PC-3 (cell line): ENCODE measurements at regions not wholly inside any gene's neighbourhood (a gene's known extent, or its start where the extent isn't known, plus 50 kb on each side); places are given as distances from the start of the nearest gene placed in this dataset.
"Not testable (repeated sequence)": the region's sequence is repeated elsewhere in the genome, so short reads cannot be mapped to it uniquely, and the experiment has no call there.

Experiments used
- ATAC-seq: fragments of 200-7000 bp; cut with Tn5 transposase; 2 replicates; pipeline ENCODE4 v1.9.1; 2020; ENCODE audit warnings: mild to moderate bottlenecking, moderate library complexity
- BruUV-seq: library from RNA; stranded (reverse); fragments of 400-500 nt; replicated peaks from 2 replicates; lab custom pipeline; 2021; lab: Mats Ljungman, UMichigan
- CTCF ChIA-PET: fragments of 300-600 bp; sonication (Branson Sonifier 250); formaldehyde crosslinking; loops from one replicate; lab custom pipeline; 2022; ENCODE audit warnings: antibody characterized with exemption; lab: Charles Lee
- POLR2A ChIA-PET: fragments of 300-600 bp; sonication (Branson Sonifier 250); formaldehyde crosslinking; loops from one replicate; lab custom pipeline; 2022; ENCODE audit warnings: antibody characterized with exemption; ENCODE audit not compliant: unreplicated experiment; lab: Charles Lee
- DNase-seq: peaks from one replicate; pipeline ENCODE4 v3.0.0-alpha.2; 2015
- H2AFZ ChIP-seq: fragments of 300-600 bp; sonication (generic); 2 replicates; pipeline ENCODE4 v1.6.0; 2016; ENCODE audit warnings: antibody characterized with exemption, low read length
- H3F3A ChIP-seq: fragments of 300-600 bp; sonication (generic); one replicate; pipeline ENCODE4 v1.6.0; 2017; ENCODE audit warnings: antibody characterized with exemption, low read length, control low read depth, mild to moderate bottlenecking; ENCODE audit not compliant: unreplicated experiment
- H3K27ac ChIP-seq: fragments of 300-600 bp; sonication (generic); 2 replicates; pipeline ENCODE4 v1.5.1; 2016; ENCODE audit warnings: mild to moderate bottlenecking, low read length
- H3K27me3 ChIP-seq: fragments of 300-600 bp; sonication (generic); 2 replicates; pipeline ENCODE4 v1.6.1; 2016; ENCODE audit warnings: low read length, mixed read lengths
- H3K36me3 ChIP-seq: fragments of 300-600 bp; sonication (generic); 2 replicates; pipeline ENCODE4 v1.6.1; 2016; ENCODE audit warnings: low read depth, mixed run types, low read length, mixed read lengths
- H3K4me1 ChIP-seq: fragments of 300-600 bp; sonication (generic); 2 replicates; pipeline ENCODE4 v1.5.1; 2016; ENCODE audit warnings: low read length; ENCODE audit not compliant: insufficient read depth
- H3K4me2 ChIP-seq: fragments of 300-600 bp; sonication (generic); 2 replicates; pipeline ENCODE4 v1.6.0; 2016; ENCODE audit warnings: low read length
- H3K4me3 ChIP-seq: fragments of 300-600 bp; sonication (generic); 2 replicates; pipeline ENCODE4 v1.5.1; 2016; ENCODE audit warnings: mild to moderate bottlenecking, low read length, mixed read lengths
- H3K79me2 ChIP-seq: fragments of 300-600 bp; sonication (generic); 2 replicates; pipeline ENCODE4 v1.6.1; 2017; ENCODE audit warnings: low read length, mixed read lengths
- H3K9ac ChIP-seq: fragments of 300-600 bp; sonication (generic); 2 replicates; pipeline ENCODE4 v1.6.0; 2016; ENCODE audit warnings: mild to moderate bottlenecking, low read length
- H3K9me2 ChIP-seq: fragments of 300-600 bp; sonication (generic); replicated peaks from 2 replicates; pipeline ENCODE4 v1.6.1; 2016; ENCODE audit warnings: mixed run types, low read length, mixed read lengths
- H3K9me3 ChIP-seq: fragments of 300-600 bp; sonication (generic); 2 replicates; pipeline ENCODE4 v1.6.1; 2016; ENCODE audit warnings: low read length, mixed read lengths
- H4K20me1 ChIP-seq: fragments of 300-600 bp; sonication (generic); 2 replicates; pipeline ENCODE4 v1.6.1; 2016; ENCODE audit warnings: low read length, mixed read lengths
- EZH2 ChIP-seq: fragments of 300-600 bp; sonication (generic); IDR thresholded peaks from one replicate; pipeline ENCODE4 v1.6.1; 2017; ENCODE audit warnings: antibody characterized with exemption, mild to moderate bottlenecking, low read length; ENCODE audit not compliant: unreplicated experiment
- EZH2phosphoT487 ChIP-seq: fragments of 300-600 bp; sonication (generic); IDR thresholded peaks from 2 replicates; pipeline ENCODE4 v1.6.1; 2018; ENCODE audit warnings: mild to moderate bottlenecking, antibody characterized with exemption, low read length, borderline replicate concordance
- intact Hi-C: fragments of 100-400 bp; cut with micrococcal nuclease; formaldehyde crosslinking; loops from 2 replicates; pipeline ENCODE4 v1.9.0; 2023
- TF ChIP-seq, protein P1 (sequence below): fragments of 300-600 bp; sonication (generic); conservative IDR thresholded peaks from 2 replicates; pipeline ENCODE4 v1.5.1; 2017; ENCODE audit warnings: antibody characterized with exemption, low read depth, mild to moderate bottlenecking, low read length

DNA sequence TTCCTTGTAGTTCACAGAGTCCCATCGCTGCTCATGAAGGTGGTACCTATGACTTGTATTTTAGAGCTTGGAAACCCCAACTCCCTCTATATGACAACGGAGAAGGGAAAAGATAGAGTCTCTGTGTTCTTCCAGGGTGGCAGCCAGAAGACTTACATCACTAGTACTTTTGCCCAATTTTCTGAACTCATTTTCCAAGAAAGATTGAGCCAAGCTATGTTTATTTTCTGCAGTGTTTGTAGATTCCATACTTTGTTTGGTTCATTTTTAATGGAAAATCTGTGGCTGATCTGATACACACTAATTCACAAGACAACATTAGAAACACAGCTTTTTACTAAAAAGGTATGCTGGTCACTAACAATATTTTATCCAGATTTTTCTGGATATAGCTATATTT is 60.2 kb upstream of the ATP5MC3 start:
- H3K4me1 ChIP-seq = no peaks in the 10 kb centered on the region
- H3K27ac ChIP-seq = no peak overlapping the region
- intact Hi-C loops = no loop called here
- no peak overlapping the region for H3K4me3 ChIP-seq
- no peaks in the 10 kb centered on the region for H3K79me2 ChIP-seq
- no peaks in the 10 kb centered on the region for H3F3A ChIP-seq
- H3K4me2 ChIP-seq = no peak overlapping the region
- DNase-seq (no peak), ATAC-seq (no peak)
- H4K20me1 ChIP-seq = no peaks in the 10 kb centered on the region
- CTCF ChIA-PET = no interaction called here
- TF ChIP-seq EZH2phosphoT487 (no peak), EZH2 (no peak)
- TF ChIP-seq, protein P1, sequence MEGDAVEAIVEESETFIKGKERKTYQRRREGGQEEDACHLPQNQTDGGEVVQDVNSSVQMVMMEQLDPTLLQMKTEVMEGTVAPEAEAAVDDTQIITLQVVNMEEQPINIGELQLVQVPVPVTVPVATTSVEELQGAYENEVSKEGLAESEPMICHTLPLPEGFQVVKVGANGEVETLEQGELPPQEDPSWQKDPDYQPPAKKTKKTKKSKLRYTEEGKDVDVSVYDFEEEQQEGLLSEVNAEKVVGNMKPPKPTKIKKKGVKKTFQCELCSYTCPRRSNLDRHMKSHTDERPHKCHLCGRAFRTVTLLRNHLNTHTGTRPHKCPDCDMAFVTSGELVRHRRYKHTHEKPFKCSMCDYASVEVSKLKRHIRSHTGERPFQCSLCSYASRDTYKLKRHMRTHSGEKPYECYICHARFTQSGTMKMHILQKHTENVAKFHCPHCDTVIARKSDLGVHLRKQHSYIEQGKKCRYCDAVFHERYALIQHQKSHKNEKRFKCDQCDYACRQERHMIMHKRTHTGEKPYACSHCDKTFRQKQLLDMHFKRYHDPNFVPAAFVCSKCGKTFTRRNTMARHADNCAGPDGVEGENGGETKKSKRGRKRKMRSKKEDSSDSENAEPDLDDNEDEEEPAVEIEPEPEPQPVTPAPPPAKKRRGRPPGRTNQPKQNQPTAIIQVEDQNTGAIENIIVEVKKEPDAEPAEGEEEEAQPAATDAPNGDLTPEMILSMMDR = no peak
- POLR2A ChIA-PET = no interaction called here
- no peak overlapping the region for H3K9ac ChIP-seq
- peaks cover 25% of the 10 kb centered on the region for H3K27me3 ChIP-seq
- no TSS peak for BruUV-seq
- no peak overlapping the region for H2AFZ ChIP-seq
- no peaks in the 10 kb centered on the region for H3K9me2 ChIP-seq
- no peaks in the 10 kb centered on the region; the same call in 1 of the 2 replicates for H3K9me3 ChIP-seq
- no peaks in the 10 kb centered on the region for H3K36me3 ChIP-seq

GRCh38 chr2:175240033-175240432 is 58.5 kb upstream of the ATP5MC3 start:
- POLR2A ChIA-PET, BruUV-seq: not testable (repeated sequence)

DNA sequence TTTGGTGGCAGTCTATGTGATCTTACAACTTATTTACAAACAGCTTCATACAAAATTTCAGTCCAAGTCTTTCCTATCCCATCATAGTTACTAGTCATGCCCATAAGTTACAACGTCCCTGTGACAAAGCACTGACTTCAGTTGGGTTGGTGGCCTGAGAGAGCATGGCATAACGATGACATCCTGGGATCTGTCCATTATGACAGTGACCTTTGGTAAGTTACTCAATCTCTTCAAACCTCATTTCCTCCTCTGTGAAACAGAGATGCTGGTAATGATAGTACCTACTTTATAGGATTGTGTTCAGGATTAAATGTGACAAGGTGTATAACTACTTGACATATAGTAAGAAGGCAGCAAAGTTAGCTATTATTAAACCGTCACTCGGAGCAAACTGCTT is 55.4 kb upstream of the ATP5MC3 start:
- intact Hi-C loops = no loop called here
- H3K36me3 ChIP-seq = no peaks in the 10 kb centered on the region
- ATAC-seq = no peak
- peaks cover 4% of the 10 kb centered on the region for H3F3A ChIP-seq
- no peak for DNase-seq
- no peak overlapping the region for H3K27ac ChIP-seq
- H3K79me2 ChIP-seq = no peaks in the 10 kb centered on the region
- no peaks in the 10 kb centered on the region for H3K9me2 ChIP-seq
- no peaks in the 10 kb centered on the region for H3K9me3 ChIP-seq
- ChIA-PET POLR2A (no interaction called here), CTCF (no interaction called here)
- TF ChIP-seq, protein P1 = no peak
- TF ChIP-seq EZH2phosphoT487 (no peak), EZH2 (no peak)
- H3K27me3 ChIP-seq = no peaks in the 10 kb centered on the region
- H3K4me1 ChIP-seq = peaks cover 16% of the 10 kb centered on the region; the same call in 1 of the 2 replicates
- H3K4me3 ChIP-seq = no peak overlapping the region
- H3K9ac ChIP-seq = no peak overlapping the region
- H3K4me2 ChIP-seq = no peak overlapping the region
- no peaks in the 10 kb centered on the region for H4K20me1 ChIP-seq
- no peak overlapping the region for H2AFZ ChIP-seq
- no TSS peak for BruUV-seq

More at GRCh38 chr2:175240033-175240432, 58.5 kb upstream of the ATP5MC3 start:
- H3K9ac ChIP-seq, H3K27ac ChIP-seq, H3F3A ChIP-seq, H2AFZ ChIP-seq, H3K4me3 ChIP-seq, H3K79me2 ChIP-seq, DNase-seq, ATAC-seq, H3K9me3 ChIP-seq, CTCF ChIA-PET, H3K4me2 ChIP-seq, H3K36me3 ChIP-seq, intact Hi-C loops, H4K20me1 ChIP-seq, H3K9me2 ChIP-seq, H3K4me1 ChIP-seq: not testable (repeated sequence)
- H3K27me3 ChIP-seq = peaks cover 23% of the 10 kb centered on the region
